ENCODE measurements at regions not wholly inside any gene's neighbourhood (a gene's known extent, or its start where the extent isn't known, plus 50 kb on each side); places are given as distances from the start of the nearest gene placed in this dataset.

DNA sequence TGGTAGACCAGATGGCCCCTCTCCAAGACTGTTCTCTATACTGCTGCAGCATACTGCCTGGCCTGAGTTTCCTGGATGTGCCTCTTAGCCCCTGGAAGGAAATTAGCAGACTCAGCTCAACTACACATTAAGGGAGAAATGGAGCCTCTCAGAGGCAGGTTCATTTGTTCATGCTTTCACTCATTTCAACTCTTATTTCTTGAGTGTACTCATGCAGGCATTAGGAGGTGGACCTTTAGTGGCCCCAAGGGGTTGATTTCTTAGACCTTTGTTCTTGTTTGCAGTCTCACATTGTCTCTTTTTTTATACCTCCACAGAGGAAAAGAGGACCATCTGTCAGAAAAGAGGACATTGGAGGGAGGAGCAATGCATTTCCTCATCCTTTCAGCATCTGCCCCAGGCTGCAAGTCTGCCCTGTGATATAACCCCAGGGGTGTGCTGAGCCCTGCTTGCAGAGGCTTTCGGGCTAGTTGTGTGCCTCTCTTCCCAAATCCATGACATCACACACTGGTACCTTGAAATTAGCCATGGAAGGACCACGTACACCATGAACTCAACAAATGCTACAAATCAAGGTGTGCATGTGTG lies 456.2 kb downstream of the CD83 start:
- H3K9ac ChIP-seq (ENCODE audit: low read length) = no peak overlapping the region
- TF ChIP-seq CTCF (IDR thresholded peaks at IDR 0.05; ENCODE audit: insufficient read depth, low read length, poor library complexity, severe bottlenecking) = no peak
- TF ChIP-seq EZH2phosphoT487 (conservative IDR thresholded peaks at IDR 0.05; ENCODE audit: low read length) = no peak

DNA sequence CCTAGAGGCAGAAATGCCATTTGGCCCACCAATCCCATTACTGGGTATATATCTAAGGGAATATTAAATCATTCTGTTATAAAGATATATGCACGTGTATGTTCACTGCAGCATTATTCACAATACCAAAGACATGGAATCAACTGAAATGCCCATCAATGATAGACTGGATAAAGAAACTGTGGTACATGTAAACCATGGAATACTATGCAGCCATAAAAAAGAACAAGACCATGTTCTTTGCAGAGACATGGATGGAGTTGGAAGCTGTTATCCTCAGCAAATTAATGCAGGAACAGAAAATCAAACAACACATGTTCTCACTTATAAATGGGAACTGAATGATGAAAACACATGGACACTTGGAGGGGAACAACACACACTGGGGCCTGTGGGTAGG lies 458.4 kb downstream of the CD83 start:
- Histone ChIP-seq H3K27ac (ENCODE audit: low read depth, low read length) (no peak overlapping the region), H3K79me2 (ENCODE audit: insufficient read depth, low read length) (no peaks in the 10 kb centered on the region), H3K9ac (ENCODE audit: low read length) (no peak overlapping the region), H3K9me3 (ENCODE audit: insufficient read depth, low read length) (no peaks in the 10 kb centered on the region), H3K27me3 (ENCODE audit: low read length) (no peaks in the 10 kb centered on the region), H4K20me1 (ENCODE audit: low read depth, low read length) (no peaks in the 10 kb centered on the region), H2AFZ (ENCODE audit: low read depth, low read length, severe bottlenecking) (no peak overlapping the region), H3K4me3 (ENCODE audit: insufficient read depth, low read length, poor library complexity, severe bottlenecking) (no peak overlapping the region), H3K36me3 (ENCODE audit: low read length) (no peaks in the 10 kb centered on the region), H3K9me2 (replicated peaks; ENCODE audit: insufficient read depth, low read length) (no peaks in the 10 kb centered on the region), H3F3A (ENCODE audit: insufficient read depth) (no peaks in the 10 kb centered on the region), H3K4me2 (ENCODE audit: low read depth, low read length, poor library complexity, severe bottlenecking) (no peak overlapping the region)
- TF ChIP-seq CTCF (IDR thresholded peaks at IDR 0.05; ENCODE audit: insufficient read depth, low read length, poor library complexity, severe bottlenecking) (no peak), EZH2phosphoT487 (conservative IDR thresholded peaks at IDR 0.05; ENCODE audit: low read length) (no peak)

More for the DNA sequence above, 456.2 kb downstream of the CD83 start:
- Histone ChIP-seq H3K36me3 (ENCODE audit: low read length) (no peaks in the 10 kb centered on the region), H3K79me2 (ENCODE audit: insufficient read depth, low read length) (no peaks in the 10 kb centered on the region), H3K9me3 (ENCODE audit: insufficient read depth, low read length) (no peaks in the 10 kb centered on the region), H3K27me3 (ENCODE audit: low read length) (no peaks in the 10 kb centered on the region), H3K4me2 (ENCODE audit: low read depth, low read length, poor library complexity, severe bottlenecking) (no peak overlapping the region), H3K27ac (ENCODE audit: low read depth, low read length) (no peak overlapping the region), H3K4me3 (ENCODE audit: insufficient read depth, low read length, poor library complexity, severe bottlenecking) (no peak overlapping the region), H4K20me1 (ENCODE audit: low read depth, low read length) (no peaks in the 10 kb centered on the region), H2AFZ (ENCODE audit: low read depth, low read length, severe bottlenecking) (no peak overlapping the region), H3K9me2 (replicated peaks; ENCODE audit: insufficient read depth, low read length) (no peaks in the 10 kb centered on the region), H3F3A (ENCODE audit: insufficient read depth) (no peaks in the 10 kb centered on the region)

- TF ChIP-seq CTCF (IDR thresholded peaks at IDR 0.05; ENCODE audit: insufficient read depth, low read length, poor library complexity, severe bottlenecking) (no peak), EZH2phosphoT487 (conservative IDR thresholded peaks at IDR 0.05; ENCODE audit: low read length) (no peak)
- Histone ChIP-seq H3K9ac (ENCODE audit: low read length) (no peak overlapping the region), H3K27ac (ENCODE audit: low read depth, low read length) (no peak overlapping the region), H2AFZ (ENCODE audit: low read depth, low read length, severe bottlenecking) (no peak overlapping the region), H3F3A (ENCODE audit: insufficient read depth) (no peaks in the 10 kb centered on the region), H3K9me2 (replicated peaks; ENCODE audit: insufficient read depth, low read length) (no peaks in the 10 kb centered on the region), H3K27me3 (ENCODE audit: low read length) (no peaks in the 10 kb centered on the region), H3K4me2 (ENCODE audit: low read depth, low read length, poor library complexity, severe bottlenecking) (no peak overlapping the region), H4K20me1 (ENCODE audit: low read depth, low read length) (no peaks in the 10 kb centered on the region), H3K79me2 (ENCODE audit: insufficient read depth, low read length) (no peaks in the 10 kb centered on the region), H3K36me3 (ENCODE audit: low read length) (no peaks in the 10 kb centered on the region), H3K9me3 (ENCODE audit: insufficient read depth, low read length) (no peaks in the 10 kb centered on the region), H3K4me3 (ENCODE audit: insufficient read depth, low read length, poor library complexity, severe bottlenecking) (no peak overlapping the region)
Observed at GRCh38 chr6:14578994-14579393, 461.4 kb downstream of the CD83 start.
